HUES48 (cell line): ENCODE measurements at regions not wholly inside any gene's neighbourhood (a gene's known extent, or its start where the extent isn't known, plus 50 kb on each side); places are given as distances from the start of the nearest gene placed in this dataset.

Experiments used
- H3K27ac ChIP-seq: one replicate; pipeline ENCODE4 v1.7.0; 2013; ENCODE audit warnings: low read depth, low read length, inconsistent platforms
- H3K27me3 ChIP-seq: 2 replicates; pipeline ENCODE4 v1.6.1; 2013; ENCODE audit warnings: mild to moderate bottlenecking, low read length; ENCODE audit not compliant: control insufficient read depth, insufficient read depth
- H3K36me3 ChIP-seq: 2 replicates; pipeline ENCODE4 v1.6.1; 2013; ENCODE audit warnings: low read length; ENCODE audit not compliant: control insufficient read depth, insufficient read depth
- H3K4me1 ChIP-seq: 2 replicates; pipeline ENCODE4 v1.6.1; 2013; ENCODE audit warnings: mild to moderate bottlenecking, low read length; ENCODE audit not compliant: control insufficient read depth, insufficient read depth
- H3K4me3 ChIP-seq: 2 replicates; pipeline ENCODE4 v1.5.1; 2013; ENCODE audit warnings: mild to moderate bottlenecking, low read depth, low read length
- H3K9ac ChIP-seq: 2 replicates; pipeline ENCODE4 v1.6.1; 2013; ENCODE audit warnings: mild to moderate bottlenecking, low read depth, low read length, moderate library complexity
- H3K9me3 ChIP-seq: 2 replicates; pipeline ENCODE4 v1.6.1; 2013; ENCODE audit warnings: low read length; ENCODE audit not compliant: control insufficient read depth, insufficient read depth

GRCh38 chr4:12145106-12145505, 716.4 kb upstream of the HS3ST1 start:
- Histone ChIP-seq H3K9ac (no peak overlapping the region), H3K36me3 (no peaks in the 10 kb centered on the region), H3K4me1 (peaks cover 5% of the 10 kb centered on the region; the same call in 1 of the 2 replicates), H3K27me3 (no peaks in the 10 kb centered on the region), H3K27ac (no peak overlapping the region), H3K9me3 (no peaks in the 10 kb centered on the region), H3K4me3 (no peak overlapping the region)

GRCh38 chr4:12144051-12144450, 715.4 kb upstream of the HS3ST1 start:
- H3K36me3 ChIP-seq, result no peaks in the 10 kb centered on the region
- H3K9me3 ChIP-seq, result no peaks in the 10 kb centered on the region
- no peaks in the 10 kb centered on the region for H3K27me3 ChIP-seq
- no peak overlapping the region for H3K27ac ChIP-seq
- no peak overlapping the region for H3K4me3 ChIP-seq
- H3K9ac ChIP-seq, result no peak overlapping the region
- peaks cover 5% of the 10 kb centered on the region; the same call in 1 of the 2 replicates for H3K4me1 ChIP-seq

- no peak overlapping the region for H3K27ac ChIP-seq
- no peaks in the 10 kb centered on the region for H3K27me3 ChIP-seq
- no peak overlapping the region for H3K9ac ChIP-seq
- H3K36me3 ChIP-seq, result no peaks in the 10 kb centered on the region
- H3K4me1 ChIP-seq, result no peaks in the 10 kb centered on the region
- no peak overlapping the region for H3K4me3 ChIP-seq
- no peaks in the 10 kb centered on the region for H3K9me3 ChIP-seq
Measured at GRCh38 chr4:12140864-12141263, 712.2 kb upstream of the HS3ST1 start.

GRCh38 chr4:12139296-12139695, 710.6 kb upstream of the HS3ST1 start:
- Histone ChIP-seq H3K4me3 (no peak overlapping the region), H3K9me3 (no peaks in the 10 kb centered on the region), H3K27ac (no peak overlapping the region), H3K27me3 (no peaks in the 10 kb centered on the region), H3K36me3 (no peaks in the 10 kb centered on the region), H3K4me1 (no peaks in the 10 kb centered on the region), H3K9ac (no peak overlapping the region)

- no peaks in the 10 kb centered on the region for H3K4me1 ChIP-seq
- H3K9ac ChIP-seq, result no peak overlapping the region
- no peak overlapping the region for H3K27ac ChIP-seq
- H3K36me3 ChIP-seq, result no peaks in the 10 kb centered on the region
- peaks cover 5% of the 10 kb centered on the region; the same call in 1 of the 2 replicates for H3K9me3 ChIP-seq
- no peaks in the 10 kb centered on the region for H3K27me3 ChIP-seq
- no peak overlapping the region for H3K4me3 ChIP-seq
Measured at GRCh38 chr4:12138488-12138887, 709.8 kb upstream of the HS3ST1 start.

- no peaks in the 10 kb centered on the region for H3K36me3 ChIP-seq
- peaks cover 7% of the 10 kb centered on the region; the same call in 1 of the 2 replicates for H3K9me3 ChIP-seq
- H3K4me1 ChIP-seq, result no peaks in the 10 kb centered on the region
Measured at GRCh38 chr4:12137575-12137974, 708.9 kb upstream of the HS3ST1 start.

GRCh38 chr4:12126474-12126873, 697.8 kb upstream of the HS3ST1 start:
- H3K27me3 ChIP-seq, result no peaks in the 10 kb centered on the region
- no peaks in the 10 kb centered on the region for H3K9me3 ChIP-seq
- H3K4me3 ChIP-seq, result no peak overlapping the region
- H3K27ac ChIP-seq, result no peak overlapping the region
- no peak overlapping the region for H3K9ac ChIP-seq
- H3K4me1 ChIP-seq, result no peaks in the 10 kb centered on the region
- no peaks in the 10 kb centered on the region for H3K36me3 ChIP-seq

More at GRCh38 chr4:12137575-12137974, 708.9 kb upstream of the HS3ST1 start:
- no peak overlapping the region for H3K4me3 ChIP-seq
- no peak overlapping the region for H3K9ac ChIP-seq
- no peak overlapping the region for H3K27ac ChIP-seq
- H3K27me3 ChIP-seq, result no peaks in the 10 kb centered on the region

GRCh38 chr4:12124138-12124537, 695.4 kb upstream of the HS3ST1 start:
- no peak overlapping the region for H3K9ac ChIP-seq

GRCh38 chr4:12123707-12124106, 695.0 kb upstream of the HS3ST1 start:
- H3K4me3 ChIP-seq, result no peak overlapping the region
- H3K9ac ChIP-seq, result no peak overlapping the region
- no peaks in the 10 kb centered on the region for H3K36me3 ChIP-seq
- 0 out of 2 replicates have a peak, but pooled peaks cover 8% of the 10 kb centered on the region for H3K9me3 ChIP-seq
- H3K27me3 ChIP-seq, result no peaks in the 10 kb centered on the region
- no peak overlapping the region for H3K27ac ChIP-seq
- H3K4me1 ChIP-seq, result no peaks in the 10 kb centered on the region

More at GRCh38 chr4:12124138-12124537, 695.4 kb upstream of the HS3ST1 start:
- no peaks in the 10 kb centered on the region for H3K4me1 ChIP-seq
- H3K4me3 ChIP-seq, result no peak overlapping the region
- H3K27ac ChIP-seq, result no peak overlapping the region
- H3K9me3 ChIP-seq, result 0 out of 2 replicates have a peak, but pooled peaks cover 8% of the 10 kb centered on the region
- no peaks in the 10 kb centered on the region for H3K36me3 ChIP-seq
- H3K27me3 ChIP-seq, result no peaks in the 10 kb centered on the region

- H3K4me1 ChIP-seq, result no peaks in the 10 kb centered on the region
Measured at GRCh38 chr4:12122316-12122715, 693.6 kb upstream of the HS3ST1 start.

GRCh38 chr4:12120968-12121367, 692.3 kb upstream of the HS3ST1 start:
- H3K9ac ChIP-seq, result no peak overlapping the region
- H3K4me1 ChIP-seq, result no peaks in the 10 kb centered on the region
- no peaks in the 10 kb centered on the region for H3K36me3 ChIP-seq
- H3K27ac ChIP-seq, result no peak overlapping the region
- 0 out of 2 replicates have a peak, but pooled peaks cover 8% of the 10 kb centered on the region for H3K9me3 ChIP-seq
- no peak overlapping the region for H3K4me3 ChIP-seq
- H3K27me3 ChIP-seq, result no peaks in the 10 kb centered on the region

More at GRCh38 chr4:12122316-12122715, 693.6 kb upstream of the HS3ST1 start:
- Histone ChIP-seq H3K27me3 (no peaks in the 10 kb centered on the region), H3K36me3 (no peaks in the 10 kb centered on the region), H3K9me3 (0 out of 2 replicates have a peak, but pooled peaks cover 8% of the 10 kb centered on the region), H3K4me3 (no peak overlapping the region), H3K9ac (no peak overlapping the region), H3K27ac (no peak overlapping the region)
